ENCODE measurements at regions not wholly inside any gene's neighbourhood (a gene's known extent, or its start where the extent isn't known, plus 50 kb on each side); places are given as distances from the start of the nearest gene placed in this dataset.
A peak's percentile ranks its signal among the peaks of the same experiment; 100 is the strongest.

DNA sequence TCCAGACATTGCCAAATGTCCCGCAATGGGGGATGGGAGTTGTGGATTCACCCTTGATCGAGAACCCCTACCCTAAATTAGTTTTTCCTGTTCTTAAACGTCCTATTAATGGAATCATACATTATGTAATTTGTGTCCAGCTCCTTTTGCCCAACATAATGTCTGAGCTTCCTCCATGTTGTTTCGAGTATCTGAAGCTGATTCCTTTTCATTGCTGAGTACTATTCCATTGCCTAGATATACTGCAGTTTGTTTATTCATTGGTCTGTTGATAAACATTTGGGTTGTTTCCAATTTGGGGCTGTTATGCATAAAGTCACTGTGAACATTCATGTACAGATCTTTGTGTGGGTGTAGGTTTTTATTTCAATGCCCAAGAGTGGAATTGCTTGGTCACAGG lies 251.3 kb downstream of the BCOR start:
- no peak overlapping the region for H3K4me2 ChIP-seq (ENCODE audit: insufficient read depth, low read length)
- no peak for ATAC-seq
- intact Hi-C loops (cut with micrococcal nuclease), result no loop called here
- in situ Hi-C loops (cut with MboI), result no loop called here
- ChIA-PET POLR2A (no interaction called here), CTCF (ENCODE audit: low intra/inter-chr PET ratio) (no interaction called here)
- H3K27ac ChIP-seq (ENCODE audit: extremely low read depth, low read depth, low read length), result no peak overlapping the region
- H3K79me2 ChIP-seq (ENCODE audit: control insufficient read depth, insufficient read depth, low read length), result no peaks in the 10 kb centered on the region
- H3K9me3 ChIP-seq (replicated peaks; ENCODE audit: control insufficient read depth, insufficient read depth, low read depth, low read length), result no peaks in the 10 kb centered on the region
- WGBS (ENCODE audit: insufficient coverage, low coverage, missing lambda C conversion rate), result 47% methylated on average over 4 of the region's 4 CpGs
- BruUV-seq (replicated peaks), result no TSS peak
- no peaks in the 10 kb centered on the region for H3K9me1 ChIP-seq (ENCODE audit: control insufficient read depth, insufficient read depth, low read length)
- DNase-seq (ENCODE audit: extremely low read depth in 1 of 4, low spot score in 3 of 4), result no peak
- peak; percentile 35 for TF ChIP-seq RBM25 (IDR thresholded peaks at IDR 0.05; ENCODE audit: low read depth, low read length, severe bottlenecking)
- peak; percentile 93 for TF ChIP-seq ZNF146 (CRISPR knock-in tag; IDR thresholded peaks at IDR 0.05; ENCODE audit: unreplicated experiment)
- no peak for TF ChIP-seq MCM5 (IDR thresholded peaks at IDR 0.05; ENCODE audit: low read depth)
- no peaks in the 10 kb centered on the region for H3K36me3 ChIP-seq (ENCODE audit: control insufficient read depth, insufficient read depth, low read length)
- no peak overlapping the region for H3K4me3 ChIP-seq
- no peak overlapping the region for H3K9ac ChIP-seq (ENCODE audit: insufficient read depth in 1 of 2, low read depth in 2 of 2, low read length in 2 of 2)
- H4K20me1 ChIP-seq (replicated peaks; ENCODE audit: control insufficient read depth, insufficient read depth, low read length), result no peaks in the 10 kb centered on the region
- FAIRE-seq, result no peak
- peaks cover 8 to 26% of the 10 kb centered on the region in 2 experiments; a peak in 4 of 5 replicates for H3K4me1 ChIP-seq (replicated peaks in 1 of 2; ENCODE audit: control insufficient read depth in 2 of 2, insufficient read depth in 2 of 2, low read length in 2 of 2)
- H3K27me3 ChIP-seq (ENCODE audit: control insufficient read depth in 2 of 2, insufficient read depth in 2 of 2, low read length in 2 of 2), result no peaks in the 10 kb centered on the region; a peak in 1 of 5 replicates
- no peak overlapping the region for H2AFZ ChIP-seq (ENCODE audit: low read depth, low read length)

DNA sequence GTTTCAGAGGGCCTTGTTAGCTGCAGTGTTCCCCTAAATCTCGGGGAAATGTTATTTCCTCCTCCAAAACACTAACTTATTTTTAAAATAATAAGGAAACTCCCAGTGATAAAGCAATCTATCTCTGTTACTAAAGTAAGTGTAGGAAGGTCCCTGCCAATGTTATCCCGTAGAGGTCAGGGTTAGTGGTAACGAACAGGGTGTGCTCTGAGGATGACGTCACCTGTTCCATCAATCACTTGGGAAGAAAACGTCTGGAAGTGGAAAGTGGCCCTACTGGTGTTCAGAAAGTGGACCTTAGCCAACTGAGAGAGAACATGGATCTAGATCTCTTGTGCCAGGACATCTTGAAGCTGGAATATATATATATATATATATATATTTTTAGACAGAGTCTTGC lies 249.5 kb downstream of the BCOR start:
- Histone ChIP-seq H3K36me3 (ENCODE audit: control insufficient read depth, insufficient read depth, low read length) (no peaks in the 10 kb centered on the region), H3K4me3 (no peak overlapping the region), H2AFZ (ENCODE audit: low read depth, low read length) (no peak overlapping the region), H3K27ac (ENCODE audit: extremely low read depth, low read depth, low read length) (no peak overlapping the region), H3K4me1 (replicated peaks in 1 of 2; ENCODE audit: control insufficient read depth in 2 of 2, insufficient read depth in 2 of 2, low read length in 2 of 2) (peaks cover 8 to 44% of the 10 kb centered on the region in 2 experiments; a peak in 4 of 5 replicates), H3K27me3 (ENCODE audit: control insufficient read depth in 2 of 2, insufficient read depth in 2 of 2, low read length in 2 of 2) (no peaks in the 10 kb centered on the region; a peak in 1 of 5 replicates), H3K9ac (ENCODE audit: insufficient read depth in 1 of 2, low read depth in 2 of 2, low read length in 2 of 2) (no peak overlapping the region), H4K20me1 (replicated peaks; ENCODE audit: control insufficient read depth, insufficient read depth, low read length) (no peaks in the 10 kb centered on the region), H3K79me2 (ENCODE audit: control insufficient read depth, insufficient read depth, low read length) (no peaks in the 10 kb centered on the region), H3K9me1 (ENCODE audit: control insufficient read depth, insufficient read depth, low read length) (no peaks in the 10 kb centered on the region), H3K4me2 (ENCODE audit: insufficient read depth, low read length) (no peak overlapping the region), H3K9me3 (replicated peaks; ENCODE audit: control insufficient read depth, insufficient read depth, low read depth, low read length) (no peaks in the 10 kb centered on the region)
- POLR2A ChIA-PET, result no interaction called here
- 23% methylated on average over 5 of the region's 5 CpGs for WGBS (ENCODE audit: insufficient coverage, low coverage, missing lambda C conversion rate)
- in situ Hi-C loops (cut with MboI), result no loop called here
- FAIRE-seq, result peak; percentile 75
- CTCF ChIA-PET (ENCODE audit: low intra/inter-chr PET ratio), result no interaction called here
- intact Hi-C loops (cut with micrococcal nuclease), result no loop called here
- ATAC-seq, result no peak
- peak; percentile 36 to 47 (median 41) for DNase-seq (ENCODE audit: extremely low read depth in 1 of 4, low spot score in 3 of 4)
- no TSS peak for BruUV-seq (replicated peaks)
- TF ChIP-seq JUNB (CRISPR knock-in tag; conservative IDR thresholded peaks at IDR 0.05), result peak; percentile 78
- TF ChIP-seq ZNF766 (CRISPR knock-in tag; conservative IDR thresholded peaks at IDR 0.05), result no peak
- TF ChIP-seq JUN (IDR thresholded peaks at IDR 0.05; ENCODE audit: borderline replicate concordance, low read depth, low read length), result peak; percentile 91
- TF ChIP-seq JUN (CRISPR knock-in tag; IDR thresholded peaks at IDR 0.05; ENCODE audit: borderline replicate concordance), result no peak
- no peak for TF ChIP-seq ATF1 (CRISPR knock-in tag; IDR thresholded peaks at IDR 0.05)
- TF ChIP-seq ATF1 (tag; IDR thresholded peaks at IDR 0.05), result peak; percentile 24; the same call in 1 of the 2 replicates
- no peak for TF ChIP-seq GTF2A2 (tag; IDR thresholded peaks at IDR 0.05)
- TF ChIP-seq RBM15 (IDR thresholded peaks at IDR 0.05; ENCODE audit: insufficient read depth, low read length), result no peak
- TF ChIP-seq POLR2B (IDR thresholded peaks at IDR 0.05; ENCODE audit: low read depth, partially characterized antibody), result no peak
- no peak for TF ChIP-seq KDM1A (IDR thresholded peaks at IDR 0.05)
- no peak for TF ChIP-seq SRF (CRISPR knock-in tag; IDR thresholded peaks at IDR 0.05)
- TF ChIP-seq HMGN3 (IDR thresholded peaks at IDR 0.05; ENCODE audit: borderline replicate concordance, extremely low read depth, insufficient read length, low read depth, low read length), result no peak
- peak; percentile 79 for TF ChIP-seq CREM (IDR thresholded peaks at IDR 0.05; ENCODE audit: low read depth)
- TF ChIP-seq MEIS2 (IDR thresholded peaks at IDR 0.05; ENCODE audit: partially characterized antibody), result peak; percentile 87
- no peak for TF ChIP-seq GABPA (tag; conservative IDR thresholded peaks at IDR 0.05; ENCODE audit: low read depth)
- TF ChIP-seq, protein P1, sequence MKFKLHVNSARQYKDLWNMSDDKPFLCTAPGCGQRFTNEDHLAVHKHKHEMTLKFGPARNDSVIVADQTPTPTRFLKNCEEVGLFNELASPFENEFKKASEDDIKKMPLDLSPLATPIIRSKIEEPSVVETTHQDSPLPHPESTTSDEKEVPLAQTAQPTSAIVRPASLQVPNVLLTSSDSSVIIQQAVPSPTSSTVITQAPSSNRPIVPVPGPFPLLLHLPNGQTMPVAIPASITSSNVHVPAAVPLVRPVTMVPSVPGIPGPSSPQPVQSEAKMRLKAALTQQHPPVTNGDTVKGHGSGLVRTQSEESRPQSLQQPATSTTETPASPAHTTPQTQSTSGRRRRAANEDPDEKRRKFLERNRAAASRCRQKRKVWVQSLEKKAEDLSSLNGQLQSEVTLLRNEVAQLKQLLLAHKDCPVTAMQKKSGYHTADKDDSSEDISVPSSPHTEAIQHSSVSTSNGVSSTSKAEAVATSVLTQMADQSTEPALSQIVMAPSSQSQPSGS (CRISPR knock-in tag; IDR thresholded peaks at IDR 0.05), result peak; percentile 86; the same call in 1 of the 2 replicates
